Spleen (tissue), 7 donors: ENCODE measurements at regions not wholly inside any gene's neighbourhood (a gene's known extent, or its start where the extent isn't known, plus 50 kb on each side); places are given as distances from the start of the nearest gene placed in this dataset.

Experiments used
- POLR2A ChIP-seq, 3 donors: fragments of 450-650 bp; IDR thresholded peaks; one replicate each; pipeline ENCODE4 v1.5.1; 2017; ENCODE audit warnings: antibody characterized with exemption in 3 of 3, mild to moderate bottlenecking in 1 of 3
- TF ChIP-seq, protein P1 (sequence below), 11 experiments: fragments of 200-600 bp in 7 of 11; fragments of 450-650 bp in 4 of 11; sonication (generic) in 4 of 11; IDR thresholded peaks in 8 of 11; conservative IDR thresholded peaks in 3 of 11; 1 replicate in 7 of 11; 2 replicates in 4 of 11; pipeline versions ENCODE4 v1.4.0 to v1.8.0; 2016 to 2021; ENCODE audit warnings: antibody characterized with exemption in 11 of 11, inconsistent platforms in 4 of 11, mild to moderate bottlenecking in 1 of 11
- donor health status: DM: no; HTN: no; CAD: no; lungs with moderate emphysema.
- donor health status: DM: no; HTN: no; CAD: no.
- donor health status: DM: no; HTN: no; CAD: no.

DNA sequence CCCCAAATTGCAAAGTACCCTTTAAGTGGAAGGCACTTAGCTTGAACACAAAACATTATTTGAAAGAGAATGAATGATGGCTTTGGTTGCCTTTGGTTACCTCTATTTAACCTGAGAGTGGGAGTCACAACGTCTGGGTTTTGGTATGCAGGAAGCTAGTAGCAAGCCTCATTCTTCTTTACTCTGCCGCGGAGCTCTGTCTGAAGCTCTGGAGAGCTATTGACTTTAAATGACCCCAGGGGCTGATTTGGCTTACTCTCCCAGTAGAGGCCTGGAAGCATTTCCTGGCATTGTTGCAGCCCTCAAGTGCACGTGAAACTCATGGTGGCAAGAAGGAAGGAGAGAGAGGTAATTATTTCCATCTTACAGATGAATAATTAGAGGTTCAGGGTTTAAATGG, 81.8 kb upstream of the MAGEA4 start:
- TF ChIP-seq, protein P1, sequence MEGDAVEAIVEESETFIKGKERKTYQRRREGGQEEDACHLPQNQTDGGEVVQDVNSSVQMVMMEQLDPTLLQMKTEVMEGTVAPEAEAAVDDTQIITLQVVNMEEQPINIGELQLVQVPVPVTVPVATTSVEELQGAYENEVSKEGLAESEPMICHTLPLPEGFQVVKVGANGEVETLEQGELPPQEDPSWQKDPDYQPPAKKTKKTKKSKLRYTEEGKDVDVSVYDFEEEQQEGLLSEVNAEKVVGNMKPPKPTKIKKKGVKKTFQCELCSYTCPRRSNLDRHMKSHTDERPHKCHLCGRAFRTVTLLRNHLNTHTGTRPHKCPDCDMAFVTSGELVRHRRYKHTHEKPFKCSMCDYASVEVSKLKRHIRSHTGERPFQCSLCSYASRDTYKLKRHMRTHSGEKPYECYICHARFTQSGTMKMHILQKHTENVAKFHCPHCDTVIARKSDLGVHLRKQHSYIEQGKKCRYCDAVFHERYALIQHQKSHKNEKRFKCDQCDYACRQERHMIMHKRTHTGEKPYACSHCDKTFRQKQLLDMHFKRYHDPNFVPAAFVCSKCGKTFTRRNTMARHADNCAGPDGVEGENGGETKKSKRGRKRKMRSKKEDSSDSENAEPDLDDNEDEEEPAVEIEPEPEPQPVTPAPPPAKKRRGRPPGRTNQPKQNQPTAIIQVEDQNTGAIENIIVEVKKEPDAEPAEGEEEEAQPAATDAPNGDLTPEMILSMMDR (IDR thresholded peaks at IDR 0.05 in 8 of 11, conservative IDR thresholded peaks at IDR 0.05 in 3 of 11), result no peak
- TF ChIP-seq POLR2A (IDR thresholded peaks at IDR 0.05), result no peak
